GM19467 (cell line): ENCODE measurements at regions not wholly inside any gene's neighbourhood (a gene's known extent, or its start where the extent isn't known, plus 50 kb on each side); places are given as distances from the start of the nearest gene placed in this dataset.
"Not testable (repeated sequence)": the region's sequence is repeated elsewhere in the genome, so short reads cannot be mapped to it uniquely, and the experiment has no call there.

Source experiments
- ATAC-seq: cut with Tn5 transposase; IDR thresholded peaks from one replicate; pipeline ENCODE4 v1.9.1; 2021; ENCODE audit warnings: mild to moderate bottlenecking, moderate library complexity; ENCODE audit not compliant: unreplicated experiment

DNA sequence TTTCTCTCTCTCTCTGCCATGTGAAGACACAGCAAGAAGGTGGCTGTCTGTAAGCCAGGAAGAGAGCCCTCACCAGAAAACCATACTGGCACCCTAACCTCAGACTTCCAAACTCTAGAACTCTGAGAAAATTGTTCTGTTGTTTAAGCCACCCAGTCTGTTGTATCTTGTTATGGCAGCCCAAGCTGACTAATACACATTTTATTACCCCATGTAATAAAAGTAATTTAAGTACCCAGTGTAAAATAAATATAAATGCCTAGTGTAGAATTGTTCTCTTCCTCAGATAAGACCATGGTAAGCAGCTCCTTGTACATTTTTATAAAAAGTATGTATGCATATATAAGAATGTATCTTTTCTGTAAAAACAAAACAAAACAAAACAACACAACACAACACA lies 119.7 kb downstream of the DTL start:
- ATAC-seq: no peak

DNA sequence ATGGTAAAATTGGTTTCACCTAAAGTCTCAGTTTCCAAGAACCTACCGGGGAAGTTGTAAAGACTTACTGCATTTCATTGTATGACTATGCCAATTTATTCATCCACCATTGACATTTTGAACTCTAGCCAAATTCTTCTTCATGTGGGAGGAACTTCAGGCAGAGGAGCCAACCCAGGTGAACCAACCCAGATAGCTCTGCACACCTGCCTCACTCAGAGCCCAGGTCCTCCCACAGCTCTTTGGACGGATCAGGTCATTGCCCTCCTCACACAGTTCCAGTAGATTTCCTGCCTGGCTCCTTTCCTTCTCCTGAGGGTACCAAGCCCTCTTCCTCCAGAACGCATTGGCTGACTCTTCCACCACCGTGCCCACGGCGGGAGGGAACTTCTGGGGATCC lies 121.7 kb downstream of the DTL start:
- no peak for ATAC-seq

DNA sequence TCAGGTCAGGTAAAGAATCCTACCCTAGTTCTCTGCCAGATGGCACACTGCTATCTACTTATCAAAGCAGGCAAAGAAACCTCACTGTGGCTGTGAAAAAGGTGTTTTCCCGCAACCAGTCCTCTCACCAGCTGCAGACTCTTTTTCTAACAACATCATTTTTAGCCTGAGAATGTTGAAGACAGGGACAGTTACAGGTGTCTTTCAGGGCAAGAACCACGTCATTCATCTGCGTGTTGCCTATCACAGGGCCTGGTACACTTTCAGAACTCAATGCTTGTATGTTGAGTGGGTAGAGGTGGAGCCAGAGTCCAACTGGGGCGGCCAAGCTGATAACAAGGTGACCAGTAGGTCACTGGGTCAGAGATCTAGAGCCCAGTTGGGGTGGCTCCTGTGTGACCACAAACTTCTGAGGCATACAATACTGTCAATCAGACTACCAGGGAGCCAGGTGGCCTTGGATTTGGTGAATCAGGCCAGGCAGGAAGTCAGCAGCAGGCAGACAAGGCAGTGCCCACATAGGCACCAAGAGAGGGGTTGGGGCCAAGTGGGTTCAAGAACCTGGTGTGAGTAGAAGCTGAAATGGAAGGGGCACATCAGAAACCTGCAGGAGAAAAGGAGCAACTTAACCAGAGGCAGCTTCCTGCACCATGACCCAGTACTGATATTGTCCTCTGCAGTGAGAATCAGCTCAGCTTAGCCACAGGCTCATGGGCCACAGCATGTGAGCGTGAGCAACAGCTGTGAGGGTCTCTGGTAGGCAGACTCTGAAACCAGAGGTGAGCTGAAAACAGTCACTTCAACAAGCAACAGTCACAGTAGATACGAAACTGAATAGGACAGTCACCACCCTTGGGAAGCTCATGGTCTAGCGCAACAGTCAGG lies 123.6 kb downstream of the DTL start:
- no peak for ATAC-seq

DNA sequence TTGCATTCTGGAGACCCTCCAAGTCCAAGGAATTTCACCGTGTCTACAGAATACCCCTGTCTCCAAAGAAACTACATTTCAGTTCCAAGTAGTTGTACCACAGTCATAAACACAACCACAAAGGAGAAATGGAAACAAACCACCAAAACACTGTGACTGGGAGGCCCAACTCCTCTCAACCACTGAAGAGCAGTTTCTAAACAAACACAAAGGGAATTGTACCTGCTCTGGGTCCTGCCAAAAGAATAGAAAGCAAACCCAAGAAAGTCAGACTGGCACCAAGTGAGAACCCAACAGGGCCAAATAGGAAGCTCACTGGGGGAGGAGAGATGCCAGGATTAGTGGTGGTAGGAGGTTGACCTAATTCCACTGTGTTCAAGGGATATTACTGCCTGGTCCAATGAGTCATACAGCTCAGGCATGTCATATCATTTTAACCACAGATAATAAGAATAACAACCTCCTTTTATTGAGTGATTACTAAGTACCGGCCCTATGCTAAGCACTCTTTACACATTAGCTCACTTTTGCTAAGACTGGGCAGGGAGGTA lies 123.9 kb upstream of the PPP2R5A start:
- no peak for ATAC-seq

DNA sequence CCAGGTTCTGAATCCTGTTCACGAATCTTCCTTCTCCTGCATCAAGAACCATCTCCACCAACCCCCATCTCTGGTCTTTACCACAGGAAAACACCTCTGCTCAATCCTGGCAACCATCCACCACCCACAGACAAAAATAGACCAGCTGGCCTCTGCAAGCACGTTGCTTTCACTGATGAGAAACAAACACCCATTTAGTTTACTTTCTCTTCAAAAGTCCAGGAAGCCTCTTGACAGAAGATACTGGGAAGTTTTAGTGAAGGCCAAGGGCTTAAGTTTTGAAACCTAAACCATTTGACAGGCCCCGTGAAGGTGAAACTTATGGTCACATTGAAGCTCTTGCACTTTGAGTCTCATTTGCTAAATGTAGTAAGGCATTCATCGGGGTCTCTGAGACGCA lies 122.6 kb upstream of the PPP2R5A start:
- no peak for ATAC-seq

DNA sequence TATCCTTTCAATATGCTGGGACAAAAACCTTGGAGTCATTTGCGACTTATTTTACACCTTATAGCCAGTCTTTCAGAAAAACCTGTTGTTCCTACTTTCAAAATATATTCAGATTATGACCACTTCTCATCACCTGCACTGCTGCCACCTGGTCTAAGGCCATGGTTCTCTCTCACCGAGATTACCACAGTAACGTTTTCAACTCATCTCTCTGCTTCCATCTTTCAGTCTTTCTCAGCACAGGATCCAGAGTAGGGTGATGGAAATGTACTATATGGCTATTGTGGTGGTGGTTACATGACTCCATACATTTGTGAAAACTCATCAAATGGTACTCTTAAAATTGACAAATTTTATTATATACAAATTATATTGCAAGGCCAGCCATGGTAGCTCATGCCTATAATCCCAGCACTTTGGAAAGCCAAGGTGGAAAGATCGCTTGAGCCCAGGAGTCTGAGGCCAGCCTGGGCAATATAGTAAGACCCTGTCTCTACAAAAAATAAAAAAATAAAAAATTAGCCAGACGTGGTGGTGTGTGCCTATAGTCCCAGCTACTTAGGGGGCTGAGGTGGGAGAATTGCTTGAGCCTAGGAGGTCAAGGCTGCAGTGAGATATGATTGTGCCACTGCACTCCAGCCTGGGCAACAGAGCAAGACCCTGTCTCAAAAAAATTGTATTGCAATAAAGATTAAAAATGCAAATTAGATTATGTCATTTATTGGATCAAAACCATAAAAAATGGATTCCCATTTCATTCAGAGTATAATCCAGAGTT lies 120.9 kb upstream of the PPP2R5A start:
- ATAC-seq: no peak

DNA sequence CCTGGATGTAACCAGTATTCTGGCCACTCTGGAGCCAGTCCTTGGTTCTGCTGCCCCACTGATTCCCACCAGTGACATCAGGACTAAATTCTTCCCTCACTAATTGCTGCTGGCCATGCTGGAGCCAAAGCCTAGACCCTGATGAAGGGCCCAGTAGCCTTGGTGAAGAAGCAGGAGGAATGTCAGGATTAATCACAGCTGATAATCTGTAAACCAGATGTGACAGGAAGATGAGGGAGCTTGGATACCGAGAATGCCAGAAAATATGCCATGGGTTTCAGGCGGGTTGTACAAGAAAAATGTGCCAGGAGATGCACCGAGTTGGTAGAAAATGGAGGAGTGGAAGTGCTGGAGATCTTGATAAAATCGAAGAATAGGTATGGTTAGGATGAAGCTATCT lies 119.0 kb upstream of the PPP2R5A start:
- no peak for ATAC-seq

DNA sequence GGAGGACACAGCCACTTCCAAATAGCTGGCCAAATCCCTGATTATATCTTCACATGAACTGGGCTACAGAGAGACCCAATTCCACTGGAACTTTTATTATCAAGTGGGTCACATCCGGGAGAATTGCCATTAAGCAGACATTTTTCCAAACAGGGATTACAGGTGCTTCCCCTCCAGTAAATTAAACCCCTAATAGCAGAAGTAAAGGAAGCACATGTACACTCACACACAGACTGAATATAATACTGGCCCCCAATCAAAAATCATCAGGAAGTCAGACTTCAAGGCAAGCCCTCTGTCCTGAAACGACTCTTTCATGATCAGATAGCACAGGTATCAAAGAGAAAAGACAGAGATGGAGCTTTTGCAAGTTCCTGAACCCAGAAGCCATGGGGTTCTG lies 118.6 kb upstream of the PPP2R5A start:
- ATAC-seq: no peak

DNA sequence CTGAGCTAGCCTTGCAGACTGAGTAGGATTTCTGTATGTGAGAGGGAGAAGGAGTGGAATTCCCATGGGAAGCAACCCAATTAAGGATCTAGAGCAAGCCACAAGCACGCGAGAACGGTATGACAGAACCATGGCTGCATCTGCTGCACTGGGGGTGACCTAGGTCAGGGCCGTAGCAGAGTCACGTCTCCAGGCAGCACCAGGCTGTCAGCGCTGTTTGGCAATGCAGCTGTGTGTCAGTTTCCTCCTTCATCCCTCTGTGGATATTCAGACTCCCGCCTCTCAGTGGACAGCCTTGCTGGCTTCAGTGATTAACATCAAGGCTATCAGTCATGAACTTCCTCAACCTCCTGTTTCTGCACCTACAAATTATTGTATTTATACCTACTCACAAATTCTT lies 118.1 kb upstream of the PPP2R5A start:
- no peak for ATAC-seq

DNA sequence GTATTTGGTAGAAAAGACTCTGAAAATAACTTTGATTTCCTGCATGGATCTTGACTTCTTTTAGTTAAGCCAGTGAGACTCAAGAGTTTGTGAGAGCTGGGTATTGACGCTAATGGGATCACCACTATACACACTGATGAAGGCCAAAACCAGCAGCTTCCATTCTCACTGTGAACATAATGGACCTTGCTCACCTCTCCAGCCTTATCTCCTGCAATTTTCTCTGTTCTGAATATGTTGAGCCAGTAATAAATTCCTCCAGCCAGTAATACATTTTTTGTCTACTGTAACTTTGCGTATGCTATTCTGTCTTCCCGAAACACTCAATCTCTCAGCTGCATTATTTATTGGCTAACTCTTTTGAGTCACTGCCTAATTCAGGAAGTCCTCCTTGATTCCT lies 111.6 kb upstream of the PPP2R5A start:
- no peak for ATAC-seq

DNA sequence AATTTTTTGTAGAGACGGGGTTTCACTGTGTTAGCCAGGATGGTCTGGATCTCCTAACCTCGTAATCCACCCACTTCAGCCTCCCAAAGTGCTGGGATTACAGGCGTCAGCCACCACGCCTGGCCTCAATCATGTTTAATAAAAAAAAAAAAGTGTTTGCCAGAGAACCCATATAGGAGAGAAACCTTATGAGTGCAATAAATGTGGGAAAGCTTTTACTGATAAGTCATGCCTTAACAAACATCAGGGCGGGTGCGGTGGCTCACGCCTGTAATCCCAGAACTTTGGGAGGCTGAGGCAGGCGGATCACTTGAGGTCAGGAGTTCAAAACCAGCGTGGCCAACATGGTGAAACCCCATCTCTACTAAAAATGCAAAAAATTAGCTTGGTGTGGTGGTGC lies 110.9 kb upstream of the PPP2R5A start:
- not testable (repeated sequence) for ATAC-seq

DNA sequence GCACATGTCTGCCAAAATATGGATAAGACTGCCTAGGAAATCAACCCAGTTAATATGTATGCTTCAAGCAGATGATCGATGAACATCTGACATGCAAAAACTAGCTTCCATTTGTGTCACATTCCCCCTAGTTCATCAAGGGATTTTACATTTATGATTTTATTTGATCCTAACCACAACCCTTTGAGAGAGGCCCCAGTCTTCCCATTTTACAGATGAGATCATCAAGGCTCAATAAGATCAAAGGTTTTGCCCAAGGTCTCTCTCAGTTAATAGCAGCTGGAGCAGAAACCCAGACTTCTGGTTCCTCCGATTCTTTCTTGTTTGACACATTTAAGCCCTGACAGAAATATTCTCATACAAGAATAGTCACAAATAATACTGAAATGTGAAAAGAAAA lies 107.7 kb upstream of the PPP2R5A start:
- no peak for ATAC-seq

DNA sequence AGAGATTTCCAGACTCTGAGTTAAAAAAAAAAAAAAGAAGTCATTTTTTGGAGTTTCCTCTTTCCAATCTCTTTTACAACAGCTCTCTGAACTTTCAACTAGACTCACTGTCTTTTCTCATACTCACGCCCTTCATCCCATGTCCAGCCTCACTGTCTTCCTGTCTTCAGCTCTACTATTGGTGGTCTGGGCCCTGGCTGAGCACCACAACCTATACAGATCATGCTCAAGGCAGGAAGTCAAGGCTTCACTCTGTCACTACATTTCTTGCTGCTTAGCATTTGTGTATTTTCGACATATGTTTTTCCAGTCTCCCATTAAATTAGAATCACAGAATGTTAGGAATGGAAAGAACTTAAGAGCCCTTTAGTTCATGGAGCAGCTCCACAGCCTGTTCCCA lies 106.4 kb upstream of the PPP2R5A start:
- ATAC-seq: no peak

DNA sequence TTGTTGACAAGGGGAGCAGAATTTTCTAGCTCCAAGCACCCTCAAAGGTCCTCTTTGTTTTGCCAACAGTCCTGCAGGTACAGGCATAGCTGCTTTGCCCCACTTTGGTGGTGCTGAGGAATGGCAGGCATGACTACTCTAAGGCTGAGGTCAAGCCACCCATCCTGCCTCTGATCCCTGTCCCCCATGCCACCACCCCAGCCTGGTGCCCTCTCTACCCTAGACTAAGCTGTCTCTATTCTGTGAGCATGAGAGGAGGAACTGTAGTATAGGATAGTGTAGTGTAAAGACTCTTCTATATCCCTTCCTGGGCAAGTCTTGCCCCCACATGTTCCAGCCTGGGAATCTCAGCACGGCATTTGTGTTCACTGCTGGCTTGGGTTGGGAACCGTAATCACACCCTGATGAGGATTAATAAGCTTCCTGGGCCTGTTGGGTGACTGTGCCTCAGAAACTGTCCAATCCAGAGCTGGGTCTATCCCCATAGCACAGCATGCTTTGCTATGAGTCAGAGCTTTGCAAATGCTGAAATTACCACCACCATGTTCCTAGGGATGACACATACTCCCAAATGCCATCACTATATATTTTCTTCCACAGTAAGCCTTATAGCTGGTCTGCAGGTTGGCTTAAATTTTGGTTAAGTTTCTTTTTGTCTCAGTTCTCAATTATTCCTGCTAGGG lies 105.7 kb upstream of the PPP2R5A start:
- ATAC-seq: no peak

DNA sequence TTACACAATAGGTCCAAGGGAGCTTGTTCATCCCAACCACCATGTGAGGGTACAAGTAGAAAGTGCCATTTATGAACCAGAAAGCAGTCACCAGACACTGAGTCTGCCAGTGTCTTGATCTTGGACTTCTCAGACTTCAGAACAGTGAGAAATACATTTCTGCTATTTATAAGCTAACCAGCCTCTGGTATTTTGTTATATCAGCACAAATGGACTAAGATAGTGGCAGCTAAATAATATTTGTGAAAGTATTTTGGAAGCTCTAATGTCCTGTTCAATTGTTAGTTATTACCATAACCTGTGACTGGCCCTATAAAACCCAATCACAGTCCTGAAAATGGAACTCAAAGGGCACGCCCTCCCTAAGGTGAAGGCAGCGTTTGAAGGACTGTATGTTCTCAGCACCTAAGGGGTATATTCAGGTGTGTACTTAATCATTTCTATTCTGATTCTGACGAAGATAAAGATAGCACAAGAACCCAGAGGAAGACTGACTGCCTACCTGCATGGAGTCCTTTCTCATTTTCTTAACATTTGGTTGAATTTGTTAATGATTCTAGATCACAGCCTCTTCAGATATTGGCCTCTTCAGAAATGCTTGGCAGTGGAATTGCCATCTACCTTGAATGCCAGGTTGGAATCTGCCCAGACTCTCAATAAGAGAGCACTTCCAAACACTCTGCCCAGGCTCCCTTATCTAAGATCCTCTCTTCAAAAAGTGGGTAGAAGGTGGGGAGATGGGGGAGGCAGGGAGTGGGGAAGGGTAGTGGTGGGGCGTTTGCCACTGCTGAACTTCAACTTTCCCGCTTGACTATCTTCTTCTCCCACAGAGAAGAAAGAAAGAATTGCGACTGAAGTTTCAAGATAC lies 104.0 kb upstream of the PPP2R5A start:
- ATAC-seq: no peak

DNA sequence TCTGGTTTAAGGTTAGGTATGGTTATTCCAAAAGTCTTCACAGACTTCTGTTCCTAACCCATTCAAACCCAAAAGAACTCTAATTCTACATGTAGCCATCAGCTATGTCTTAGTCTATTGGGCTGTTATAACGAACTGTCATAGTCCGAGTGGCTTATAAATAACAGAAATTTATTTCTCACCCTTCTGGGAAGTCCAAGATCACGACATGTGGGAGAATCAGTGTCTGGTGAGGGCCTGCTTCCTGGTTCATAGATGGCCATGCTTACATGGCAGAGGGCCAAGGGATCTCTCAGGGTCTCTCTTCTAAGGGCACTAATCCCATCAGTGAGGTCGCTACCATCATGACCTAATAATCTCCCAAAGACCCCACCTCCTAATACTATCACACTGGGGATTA lies 103.0 kb upstream of the PPP2R5A start:
- no peak for ATAC-seq

DNA sequence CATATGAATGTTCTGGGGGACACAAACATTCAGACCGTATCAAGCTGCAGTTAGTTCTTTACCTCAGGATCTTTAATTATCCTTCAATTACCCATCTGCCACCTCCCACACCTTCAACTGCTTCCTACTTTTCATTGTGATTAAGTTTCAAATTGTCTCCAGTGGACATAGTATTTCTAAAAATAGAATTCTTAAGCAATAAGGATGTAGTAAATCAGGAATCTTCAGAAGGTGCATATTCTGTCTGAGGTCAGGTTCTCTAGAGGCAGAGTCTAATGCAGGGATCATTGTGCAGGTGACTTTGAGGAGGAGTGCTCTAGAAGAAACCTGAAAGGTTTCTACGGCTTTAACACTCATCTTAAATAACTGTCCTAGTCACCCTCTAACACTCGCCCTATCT lies 102.6 kb upstream of the PPP2R5A start:
- ATAC-seq: no peak

DNA sequence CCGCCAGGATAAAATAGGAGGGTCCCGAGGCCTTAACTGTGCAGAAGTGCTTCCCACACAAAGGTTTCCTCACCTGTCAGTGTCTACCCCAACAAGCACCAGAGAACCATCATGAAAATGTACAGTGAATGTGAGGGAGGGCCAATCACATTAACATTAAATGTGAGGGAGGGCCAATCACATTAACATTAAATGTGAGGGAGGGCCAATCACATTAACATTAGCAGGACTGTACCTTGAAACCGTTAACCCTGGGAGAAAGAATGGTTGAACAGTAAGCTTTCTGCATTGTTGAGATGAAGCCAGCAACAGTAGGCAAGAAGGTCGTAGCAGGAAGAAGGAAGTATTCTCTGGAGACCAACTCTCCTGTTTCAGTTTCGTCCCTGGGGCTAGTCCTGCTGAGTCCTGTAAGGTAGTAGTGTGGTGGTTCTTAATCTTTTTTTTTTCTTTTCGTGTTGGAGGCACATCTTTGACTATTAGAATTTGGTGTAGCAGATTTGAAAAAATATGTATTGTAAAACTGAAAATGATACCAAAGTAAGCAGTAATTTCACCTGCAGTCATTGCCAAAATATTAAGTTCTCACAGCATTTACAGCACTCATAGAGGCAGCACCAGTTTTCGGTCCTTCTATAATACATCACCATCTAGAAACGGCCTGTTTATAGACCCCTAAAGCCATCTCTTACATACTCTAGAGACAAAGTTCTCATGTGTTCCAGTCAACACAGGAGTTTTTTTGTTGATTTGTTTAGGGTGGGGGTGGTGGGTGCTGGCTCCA lies 98.6 kb upstream of the PPP2R5A start:
- peak; percentile 97 for ATAC-seq

DNA sequence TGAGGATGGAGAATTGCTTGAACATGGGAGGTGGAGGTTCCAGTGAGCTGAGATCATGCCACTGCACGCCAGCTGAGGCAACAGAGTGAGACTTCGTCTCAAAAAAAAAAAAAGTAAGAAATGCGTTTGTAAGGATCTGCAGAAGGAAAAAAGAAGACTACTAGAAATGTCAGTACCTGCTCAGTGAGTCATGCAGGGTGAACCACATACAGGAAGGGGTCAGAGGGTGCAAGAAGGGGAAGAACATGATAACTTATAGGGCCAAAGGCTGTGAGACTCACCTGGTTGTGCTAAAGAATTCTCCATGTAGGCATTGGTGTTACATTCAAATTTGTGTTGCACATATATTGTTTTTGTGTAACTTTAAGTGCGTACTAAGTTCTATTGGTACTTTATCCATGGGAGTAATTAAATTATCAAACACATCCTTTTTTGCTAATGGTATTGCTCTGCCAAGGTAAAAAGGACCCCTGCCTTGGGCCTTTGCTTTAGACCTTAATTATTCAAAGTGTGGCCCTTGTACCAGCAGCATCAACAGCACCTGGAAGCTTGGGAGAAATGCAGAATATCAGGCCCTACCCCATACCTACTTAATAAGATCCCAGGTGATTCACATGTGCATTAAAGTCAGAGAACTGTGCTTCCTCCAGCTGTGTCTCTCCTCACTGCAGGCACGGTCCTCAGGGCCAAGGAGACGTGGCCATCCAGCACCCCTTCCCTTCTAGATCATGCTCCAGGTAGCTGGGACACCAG lies 96.4 kb upstream of the PPP2R5A start:
- ATAC-seq: no peak
